ENCODE measurements at regions not wholly inside any gene's neighbourhood (a gene's known extent, or its start where the extent isn't known, plus 50 kb on each side); places are given as distances from the start of the nearest gene placed in this dataset.

- TF ChIP-seq POLR2AphosphoS5 (IDR thresholded peaks at IDR 0.05; ENCODE audit: low read depth, low read length), result no peak
- TF ChIP-seq POLR2A (IDR thresholded peaks at IDR 0.05; ENCODE audit: low read depth, low read length), result no peak
Measured at GRCh38 chr15:35953424-35953823, 407.5 kb upstream of the DPH6 start.
